ENCODE measurements at regions not wholly inside any gene's neighbourhood (a gene's known extent, or its start where the extent isn't known, plus 50 kb on each side); places are given as distances from the start of the nearest gene placed in this dataset.
A peak's percentile ranks its signal among the peaks of the same experiment; 100 is the strongest.

- Histone ChIP-seq H3K36me3 (ENCODE audit: insufficient read depth, low read length) (no peaks in the 10 kb centered on the region), H3K9me3 (ENCODE audit: control insufficient read depth in 1 of 2, insufficient read depth in 1 of 2, low read length in 2 of 2) (no peaks in the 10 kb centered on the region), H3K4me1 (ENCODE audit: insufficient read depth, low read length) (peaks cover 8% of the 10 kb centered on the region), H3K27me3 (ENCODE audit: control insufficient read depth in 1 of 2, insufficient read depth in 2 of 2, low read length in 2 of 2) (peaks cover 0 to 3% of the 10 kb centered on the region in 2 experiments), H3K27ac (ENCODE audit: low read depth in 1 of 2, low read length in 2 of 2) (no peak overlapping the region), H3K4me3 (ENCODE audit: low read length) (no peak overlapping the region)
- ChIA-PET POLR2A (no interaction called here), CTCF (interaction anchor here (3.4 kb wide), 1 partner anchor 11 kb away, joined by 15 read pairs; no protein-coding TSS in a partner anchor)
- intact Hi-C loops (cut with DNase I, micrococcal nuclease) = no loop called here
- Mint-ChIP-seq H3K4me1 (ENCODE audit: low read depth) (no peaks in the 10 kb centered on the region), H3K9me3 (no peaks in the 10 kb centered on the region), H3K4me3 (no peak overlapping the region), H3K27ac (no peak overlapping the region), H3K36me3 (ENCODE audit: low read depth) (no peaks in the 10 kb centered on the region), H3K27me3 (peaks cover 11% of the 10 kb centered on the region)
- DNase-seq (no peak), ATAC-seq (ENCODE audit: poor library complexity) (no peak)
- TF ChIP-seq CTCF (IDR thresholded peaks at IDR 0.05) = no peak
These were observed 70.2 kb upstream of the PHF24 start for GRCh38 chr9:34887841-34888240.

DNA sequence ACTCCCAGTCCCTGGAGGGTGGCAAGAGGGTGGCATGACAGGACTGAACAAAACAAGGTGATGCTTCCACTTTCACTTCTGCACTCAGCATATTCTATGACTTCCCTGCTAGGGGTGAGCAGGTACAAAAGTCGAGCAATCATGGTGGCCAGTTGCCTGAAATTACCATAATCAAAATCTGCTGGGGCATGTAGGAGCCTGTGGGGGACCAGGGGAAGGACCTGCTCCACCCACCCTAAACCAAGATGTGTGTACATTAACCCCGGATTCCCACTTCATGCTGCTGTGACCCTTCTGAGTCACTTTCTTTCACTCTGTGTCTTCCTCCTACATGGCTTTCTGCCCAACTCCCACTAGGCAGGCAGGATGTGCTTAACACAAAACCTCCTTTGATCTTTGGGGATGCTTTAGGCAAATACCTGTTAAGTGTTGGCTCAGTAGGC lies 73.3 kb upstream of the PHF24 start:
- Histone ChIP-seq H3K9me3 (ENCODE audit: control insufficient read depth in 1 of 2, insufficient read depth in 1 of 2, low read length in 2 of 2) (no peaks in the 10 kb centered on the region), H3K27ac (ENCODE audit: low read depth in 1 of 2, low read length in 2 of 2) (no peak overlapping the region), H3K4me3 (ENCODE audit: low read length) (no peak overlapping the region), H3K4me1 (ENCODE audit: insufficient read depth, low read length) (peaks cover 8% of the 10 kb centered on the region), H3K36me3 (ENCODE audit: insufficient read depth, low read length) (no peaks in the 10 kb centered on the region), H3K27me3 (ENCODE audit: control insufficient read depth in 1 of 2, insufficient read depth in 2 of 2, low read length in 2 of 2) (no peaks in the 10 kb centered on the region)
- Mint-ChIP-seq H3K36me3 (ENCODE audit: low read depth) (no peaks in the 10 kb centered on the region), H3K4me1 (ENCODE audit: low read depth) (no peaks in the 10 kb centered on the region), H3K27ac (no peak overlapping the region), H3K27me3 (peaks cover 8% of the 10 kb centered on the region), H3K9me3 (no peaks in the 10 kb centered on the region), H3K4me3 (no peak overlapping the region)
- no peak for TF ChIP-seq CTCF (IDR thresholded peaks at IDR 0.05)
- DNase-seq (peak in 1 of 14 experiments; percentile 15), ATAC-seq (ENCODE audit: poor library complexity) (no peak)
- ChIA-PET CTCF (no interaction called here), POLR2A (no interaction called here)
- intact Hi-C loops (cut with DNase I, micrococcal nuclease) = no loop called here

DNA sequence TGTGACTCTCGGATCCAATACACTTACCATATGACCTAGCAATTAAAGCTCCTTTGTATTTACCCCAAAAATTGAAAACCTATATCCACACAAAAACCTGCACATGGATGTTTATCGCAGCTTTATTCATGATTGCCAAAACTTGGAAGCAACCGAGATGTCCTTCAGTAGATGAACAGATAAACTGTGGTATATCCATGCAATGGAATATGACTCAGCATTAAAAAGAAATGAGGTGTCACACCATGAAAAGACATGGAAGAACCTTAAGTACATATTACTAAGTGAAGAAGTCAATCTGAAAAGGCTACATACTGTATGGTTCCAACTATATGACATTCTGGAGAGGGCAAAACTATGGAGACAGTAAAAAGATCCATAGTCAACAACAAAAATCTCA lies 82.0 kb upstream of the PHF24 start:
- CTCF ChIA-PET = no interaction called here
- no peaks in the 10 kb centered on the region for H3K9me3 ChIP-seq (ENCODE audit: control insufficient read depth in 1 of 2, insufficient read depth in 1 of 2, low read length in 2 of 2)
- H3K27me3 Mint-ChIP-seq = peaks cover 41% of the 10 kb centered on the region
- intact Hi-C loops (cut with DNase I, micrococcal nuclease) = no loop called here
- no peaks in the 10 kb centered on the region for H3K4me1 ChIP-seq (ENCODE audit: insufficient read depth, low read length)
- no peak overlapping the region for H3K4me3 ChIP-seq (ENCODE audit: low read length)
- no peaks in the 10 kb centered on the region for H3K4me1 Mint-ChIP-seq (ENCODE audit: low read depth)
- no peak overlapping the region for H3K4me3 Mint-ChIP-seq
- H3K27me3 ChIP-seq (ENCODE audit: control insufficient read depth in 1 of 2, insufficient read depth in 2 of 2, low read length in 2 of 2) = peaks cover 0 to 3% of the 10 kb centered on the region in 2 experiments
- H3K9me3 Mint-ChIP-seq = peaks cover 4% of the 10 kb centered on the region
- no peak for DNase-seq
- no peak for ATAC-seq (ENCODE audit: poor library complexity)
- no peaks in the 10 kb centered on the region for H3K36me3 ChIP-seq (ENCODE audit: insufficient read depth, low read length)
- TF ChIP-seq CTCF (IDR thresholded peaks at IDR 0.05) = no peak
- POLR2A ChIA-PET = no interaction called here
- no peak overlapping the region for H3K27ac Mint-ChIP-seq
- H3K27ac ChIP-seq (ENCODE audit: low read depth in 1 of 2, low read length in 2 of 2) = no peak overlapping the region
- no peaks in the 10 kb centered on the region for H3K36me3 Mint-ChIP-seq (ENCODE audit: low read depth)

Measured in CD4-positive, alpha-beta T cell (primary cell).